IPS DF 19.7 (cell line): ENCODE measurements at regions not wholly inside any gene's neighbourhood (a gene's known extent, or its start where the extent isn't known, plus 50 kb on each side); places are given as distances from the start of the nearest gene placed in this dataset.
"Not testable (repeated sequence)": the region's sequence is repeated elsewhere in the genome, so short reads cannot be mapped to it uniquely, and the experiment has no call there.

ENCODE experiments used
- DNase-seq: peaks from one replicate; pipeline ENCODE4 v3.0.0-alpha.2; 2013; ENCODE audit warnings: low read depth, low spot score

DNA sequence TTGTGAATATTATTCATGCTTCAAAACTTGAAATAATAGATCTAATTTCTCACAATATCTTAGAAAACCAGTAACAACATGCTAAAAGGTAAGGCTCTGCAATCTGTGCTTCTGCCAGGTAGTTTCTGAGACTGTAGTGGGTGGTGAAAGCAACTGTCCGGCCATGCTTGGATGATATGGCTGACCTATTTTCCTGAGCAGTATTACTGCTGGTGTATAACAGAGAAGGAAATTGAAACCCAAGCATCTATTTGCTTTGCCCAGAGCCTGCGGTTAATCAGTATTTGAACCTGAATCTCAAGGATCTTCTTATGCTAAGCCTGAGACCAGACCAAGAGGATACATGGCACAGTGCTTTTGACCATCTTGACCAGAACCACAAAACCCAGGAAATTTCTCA lies 563.8 kb downstream of the COL12A1 start:
- DNase-seq = no peak

DNA sequence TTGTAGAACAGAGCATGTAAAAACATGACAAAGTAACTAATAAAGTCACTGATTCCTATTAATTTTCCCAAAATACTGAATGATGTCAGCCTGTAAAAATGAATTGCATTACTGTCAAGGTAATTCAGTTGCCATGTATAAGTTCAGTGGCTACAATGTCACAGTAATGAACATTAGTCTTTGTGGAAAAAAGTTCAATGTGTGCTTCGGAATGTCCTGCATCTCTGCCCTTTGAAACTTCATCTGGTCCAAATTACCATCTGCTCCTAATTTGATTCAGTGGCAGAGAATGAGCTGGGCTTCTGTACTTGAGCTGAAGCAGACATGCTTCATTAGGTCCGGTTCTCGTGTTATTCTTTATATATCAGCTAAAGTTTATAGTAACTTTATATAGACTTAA lies 567.4 kb downstream of the COL12A1 start:
- DNase-seq = no peak

DNA sequence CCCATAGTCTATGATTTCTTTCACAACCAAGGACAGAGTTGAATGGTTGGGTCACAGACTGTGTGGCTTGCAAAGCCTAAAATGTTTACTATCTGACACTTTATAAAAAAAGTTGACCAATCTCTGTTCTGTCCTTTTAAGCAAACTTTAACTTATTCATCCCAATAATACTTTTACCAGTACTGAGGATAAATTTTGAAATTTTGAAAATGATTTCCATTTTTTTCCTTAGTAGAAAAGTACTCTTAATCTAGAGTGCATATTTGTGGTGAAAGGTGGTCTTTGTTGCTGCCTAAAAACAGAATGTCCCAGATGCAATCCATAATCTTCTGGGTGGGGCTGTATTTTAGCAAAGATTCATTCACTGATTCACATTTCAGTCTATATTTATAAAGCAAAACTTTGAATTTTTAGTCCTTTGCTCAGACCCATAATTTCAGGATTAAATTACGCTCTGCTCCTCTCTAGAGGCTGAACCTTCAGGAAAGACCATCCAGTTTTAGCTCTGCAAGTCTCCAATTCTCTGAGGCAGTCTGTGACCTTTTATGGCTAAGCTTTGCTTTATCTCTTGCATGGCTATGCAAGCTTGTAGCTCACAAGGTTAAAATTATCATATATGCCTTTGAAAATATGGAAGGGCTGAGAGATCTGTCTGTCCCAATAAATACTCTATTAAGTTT lies 573.5 kb downstream of the COL12A1 start:
- DNase-seq = no peak

DNA sequence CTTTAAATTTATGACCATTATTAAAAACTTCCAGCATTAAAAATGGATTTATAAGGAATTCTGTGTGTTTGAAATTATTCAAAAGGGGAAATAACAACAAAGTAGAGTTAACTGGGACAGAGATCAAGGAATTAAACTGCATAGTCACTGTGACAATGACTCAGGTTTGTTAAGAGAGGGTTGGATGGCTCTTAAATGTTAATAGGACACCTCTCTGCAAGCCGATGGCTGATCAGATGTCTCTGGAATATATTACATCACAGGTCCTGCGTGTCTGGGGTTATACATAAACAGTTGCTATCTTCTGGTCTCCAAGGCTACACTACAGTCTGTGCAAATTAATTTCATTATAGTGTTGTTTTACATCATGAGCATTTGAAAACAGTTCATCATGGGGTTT lies 574.3 kb downstream of the COL12A1 start:
- no peak for DNase-seq

DNA sequence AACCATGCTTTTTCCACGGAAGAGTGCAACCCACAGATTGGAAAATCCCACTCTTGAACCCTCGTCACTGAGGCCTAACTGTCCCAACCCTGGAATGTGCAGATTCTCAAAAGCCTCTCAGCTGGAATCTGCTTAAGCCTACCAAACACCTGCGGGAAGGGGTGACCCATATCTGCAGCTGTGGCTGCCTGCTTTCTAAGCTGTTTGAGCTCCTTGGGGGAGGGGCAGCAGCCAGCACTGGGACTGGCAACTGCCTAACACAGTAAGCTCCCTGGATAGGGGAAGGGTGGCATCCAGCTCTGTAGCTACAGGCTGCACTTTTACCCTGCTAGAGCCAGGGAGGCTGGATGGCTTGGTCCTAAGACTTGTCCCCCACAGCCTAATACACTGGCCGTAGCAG lies 579.6 kb downstream of the COL12A1 start:
- DNase-seq = no peak

DNA sequence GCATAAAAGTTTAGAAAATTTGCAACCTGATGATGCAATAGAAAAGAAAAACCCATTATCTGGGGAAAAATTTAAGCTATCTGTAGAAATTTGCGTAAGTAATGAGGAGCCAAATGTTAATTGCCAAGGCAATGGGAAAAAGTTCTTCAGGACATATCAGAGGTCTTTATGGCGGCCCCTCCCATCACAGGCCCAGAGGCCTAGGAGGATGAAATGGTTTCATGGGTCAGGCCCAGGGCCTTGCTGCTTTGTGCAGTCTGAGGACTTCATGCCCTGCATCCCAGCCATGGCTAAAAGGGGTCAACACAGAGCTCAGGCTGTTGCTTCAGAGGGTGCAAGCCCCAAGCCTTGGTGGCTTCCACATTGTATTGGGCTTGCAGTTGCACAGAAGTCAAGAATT lies 582.8 kb downstream of the COL12A1 start:
- DNase-seq = no peak

DNA sequence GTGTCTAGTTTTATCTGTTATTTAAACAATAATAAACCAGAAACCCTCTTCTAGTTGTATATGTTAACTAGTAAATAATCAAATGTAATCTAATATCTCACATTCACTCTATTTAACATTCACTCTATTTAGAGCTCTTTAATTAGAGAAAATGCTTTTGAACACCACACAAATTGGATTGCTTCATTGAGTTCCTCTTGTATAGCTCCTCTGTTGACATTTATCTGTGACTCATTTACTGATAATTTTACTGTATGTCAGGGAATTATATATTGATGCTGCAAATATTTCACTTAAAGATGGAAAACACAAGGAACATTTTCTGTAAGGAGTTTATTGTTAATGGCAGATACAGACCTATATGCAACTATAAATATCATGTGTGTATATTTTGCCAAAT lies 594.6 kb downstream of the COL12A1 start:
- no peak for DNase-seq

DNA sequence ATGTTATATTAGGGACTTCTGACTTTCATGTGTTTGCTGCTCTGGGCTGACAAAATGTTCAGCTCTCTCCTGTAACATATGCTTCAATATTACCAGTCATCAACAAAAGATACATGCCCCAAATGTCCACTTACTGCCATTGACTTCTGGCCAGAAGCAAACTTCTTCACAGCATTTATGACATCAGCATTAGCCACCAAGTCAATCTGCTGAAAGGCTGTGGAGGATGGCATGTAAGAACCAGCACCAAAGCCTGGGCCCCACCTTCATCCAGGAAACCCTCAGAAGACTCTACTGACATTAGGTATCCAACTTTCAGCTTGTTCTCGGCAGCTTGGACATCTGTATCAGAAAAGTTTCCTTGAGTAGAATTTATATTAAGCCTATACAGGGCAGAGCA lies 595.5 kb downstream of the COL12A1 start:
- no peak for DNase-seq

DNA sequence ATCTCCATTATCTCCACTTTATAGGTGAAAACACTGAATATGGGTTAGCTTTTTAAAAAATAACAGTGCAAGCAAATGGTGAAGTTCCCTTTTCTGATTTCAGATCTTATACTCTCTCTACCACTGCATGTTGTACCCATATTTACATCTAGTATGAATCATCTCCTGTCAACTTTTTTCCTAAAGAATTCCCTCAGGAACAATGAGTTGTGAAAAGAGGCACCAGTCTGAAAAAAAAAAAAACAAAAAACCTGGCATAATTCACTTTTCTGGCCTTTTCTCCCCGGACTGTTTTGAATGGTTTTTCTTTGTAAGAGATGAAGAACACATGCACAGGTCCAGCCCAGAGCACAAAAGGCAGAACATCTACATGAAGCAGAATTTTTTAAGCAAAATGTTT lies 596.0 kb downstream of the COL12A1 start:
- no peak for DNase-seq

DNA sequence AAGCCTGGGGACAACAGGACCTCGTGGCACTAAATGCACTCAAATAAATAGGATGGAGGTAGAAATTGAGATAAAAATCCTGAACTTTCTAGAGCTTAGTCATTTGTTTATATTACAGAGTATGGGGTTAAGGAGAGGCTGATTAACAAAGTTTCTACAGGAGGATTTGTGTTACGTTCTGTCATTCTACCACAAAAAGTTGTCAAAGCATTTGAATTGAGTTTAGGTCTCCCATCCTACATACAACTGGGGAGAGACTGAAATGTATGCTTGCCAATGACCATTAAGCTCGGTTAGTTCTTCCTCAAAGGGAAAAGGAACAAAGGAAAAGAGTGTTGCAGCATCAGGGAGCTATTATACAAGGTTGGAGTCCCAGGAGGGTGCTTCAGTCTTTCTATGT lies 597.9 kb downstream of the COL12A1 start:
- no peak for DNase-seq

DNA sequence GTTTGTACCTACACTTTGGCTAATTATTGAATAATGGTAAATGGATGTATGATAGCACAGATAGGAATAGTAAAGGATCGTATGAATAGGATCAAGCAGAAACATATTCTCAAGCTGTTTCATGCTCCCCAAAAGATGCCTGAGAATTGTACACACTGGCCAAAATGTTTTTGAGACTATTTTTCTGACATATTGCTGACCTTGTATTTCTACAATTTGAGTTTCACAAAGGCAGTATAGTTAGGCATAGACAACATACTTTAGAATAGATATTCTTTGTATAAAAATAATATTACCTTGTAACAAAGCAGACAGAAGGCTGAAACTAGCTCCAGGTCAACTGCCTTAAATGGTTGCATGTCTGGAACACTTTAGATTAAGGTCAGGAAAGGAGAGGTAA lies 598.4 kb downstream of the COL12A1 start:
- DNase-seq = no peak

DNA sequence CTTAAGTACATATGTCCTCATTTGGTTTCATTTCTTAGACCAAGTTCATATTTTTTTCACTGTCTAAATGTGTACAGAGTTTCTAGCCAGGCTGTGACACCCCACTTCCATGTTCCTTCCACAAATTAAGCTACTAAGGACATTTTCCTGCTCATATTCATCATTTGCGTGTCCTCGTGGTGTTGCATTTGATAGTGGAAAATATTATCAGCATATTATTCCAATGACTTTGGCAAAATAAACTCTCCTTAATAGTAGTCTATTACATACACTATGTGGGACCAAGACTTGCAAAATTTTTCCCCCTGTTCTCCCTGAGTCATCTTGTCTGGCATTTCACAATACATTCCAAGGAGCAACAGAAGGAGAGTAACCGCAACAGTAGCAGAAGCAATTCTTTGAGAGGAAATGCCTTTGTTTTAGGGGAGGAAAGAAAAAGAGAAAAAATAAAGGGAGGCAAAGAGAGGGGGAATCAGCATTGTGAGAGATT lies 599.2 kb downstream of the COL12A1 start:
- DNase-seq = no peak

DNA sequence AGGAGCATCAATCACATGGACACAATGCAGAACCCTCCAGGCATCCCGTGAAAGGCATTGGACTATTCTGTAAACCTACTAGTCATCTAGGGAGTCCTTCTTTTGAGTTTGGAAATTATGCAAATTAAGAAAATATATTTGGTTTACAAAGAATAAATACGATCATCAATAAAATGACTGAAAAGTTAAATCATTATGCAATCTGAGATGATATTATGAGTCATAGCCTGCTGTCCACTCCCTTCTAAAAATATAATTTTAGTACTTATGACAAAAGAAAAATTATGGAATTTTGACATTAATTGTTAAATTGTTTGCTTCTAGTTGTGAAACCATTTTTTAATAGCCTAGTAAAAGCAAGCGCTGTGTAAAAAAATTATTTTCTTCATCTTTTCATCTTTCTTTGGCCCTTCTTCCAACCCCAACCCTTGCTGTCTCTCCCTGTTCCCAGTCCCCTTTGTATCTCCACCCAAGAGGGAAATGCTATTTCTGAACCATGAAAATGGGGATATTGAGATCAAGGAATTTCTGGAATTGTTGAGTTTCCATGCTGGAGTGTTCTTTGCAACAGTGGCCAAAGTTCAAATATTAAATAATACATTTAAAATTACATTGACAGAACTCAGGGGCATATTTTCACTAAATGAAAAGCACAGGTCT lies 599.8 kb downstream of the COL12A1 start:
- no peak for DNase-seq

DNA sequence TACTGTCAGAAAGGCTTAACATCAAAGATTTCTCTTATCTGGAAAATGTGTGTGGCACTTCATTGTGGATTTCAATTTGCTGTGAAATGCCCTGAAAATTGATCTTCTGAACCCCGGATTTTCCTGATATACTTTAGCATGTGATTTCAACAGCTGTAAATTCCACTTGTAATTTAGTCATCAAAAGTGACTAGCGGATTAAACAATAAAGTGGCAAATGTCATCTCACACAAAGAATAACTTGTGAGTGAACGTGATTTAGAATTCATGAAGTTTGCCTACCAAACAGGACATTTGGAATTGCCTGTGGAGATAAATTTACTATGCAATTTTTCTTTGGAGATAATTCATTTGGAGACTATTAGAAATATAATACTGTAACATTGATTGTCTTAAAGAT lies 601.6 kb downstream of the COL12A1 start:
- DNase-seq = no peak

DNA sequence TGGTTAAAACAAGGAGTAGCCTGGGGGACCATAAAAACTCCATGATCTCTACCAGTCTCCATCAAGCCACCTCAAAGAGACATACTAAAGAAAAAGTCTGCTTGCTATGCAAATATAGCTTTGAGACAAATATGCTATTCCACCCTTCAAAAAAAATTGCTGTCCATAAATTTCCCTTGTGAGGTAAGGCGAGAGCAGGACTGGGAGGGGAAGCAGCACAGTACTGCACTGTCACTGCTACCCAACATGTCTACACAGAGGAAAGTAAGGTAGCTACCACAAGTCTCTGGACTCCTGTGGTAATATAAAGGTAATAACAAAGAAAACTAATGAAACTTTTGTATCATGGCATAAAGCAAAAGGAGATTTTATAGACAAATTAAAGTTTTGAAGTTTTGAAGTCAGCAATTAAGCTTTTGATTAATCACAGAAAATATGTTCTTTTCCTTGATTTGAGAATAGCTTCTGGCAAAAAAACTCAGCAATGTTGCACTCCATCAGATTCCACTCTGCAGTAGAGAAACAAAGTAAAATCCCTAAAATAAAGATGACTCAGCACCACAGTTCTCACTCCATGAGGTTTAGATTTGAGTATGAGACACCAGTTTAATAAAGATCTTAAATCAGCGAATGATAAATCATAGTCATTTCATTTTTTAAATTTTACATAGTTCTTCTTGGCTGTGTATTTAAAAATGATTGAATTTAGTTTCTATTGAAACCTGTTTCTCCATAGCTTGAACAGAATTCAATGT lies 602.4 kb downstream of the COL12A1 start:
- no peak for DNase-seq

DNA sequence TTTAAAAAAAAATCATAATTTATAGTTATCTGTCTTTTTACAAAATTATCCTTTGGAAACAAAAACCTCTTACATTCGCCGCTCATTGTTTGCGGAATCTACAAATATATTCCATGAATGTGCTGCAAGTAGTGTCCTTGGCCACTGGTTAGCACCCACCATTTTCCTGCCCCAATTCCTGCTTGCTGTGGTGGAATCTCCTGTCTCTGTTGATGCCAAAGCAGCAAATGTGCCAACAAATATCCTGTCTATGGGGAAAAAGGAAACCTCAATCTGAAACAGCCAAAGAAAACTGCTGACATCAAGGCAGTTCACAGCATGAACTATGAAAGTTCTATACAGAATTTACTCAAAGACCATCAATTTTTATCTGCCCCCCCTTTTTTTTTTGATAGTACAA lies 603.6 kb downstream of the COL12A1 start:
- DNase-seq = no peak

DNA sequence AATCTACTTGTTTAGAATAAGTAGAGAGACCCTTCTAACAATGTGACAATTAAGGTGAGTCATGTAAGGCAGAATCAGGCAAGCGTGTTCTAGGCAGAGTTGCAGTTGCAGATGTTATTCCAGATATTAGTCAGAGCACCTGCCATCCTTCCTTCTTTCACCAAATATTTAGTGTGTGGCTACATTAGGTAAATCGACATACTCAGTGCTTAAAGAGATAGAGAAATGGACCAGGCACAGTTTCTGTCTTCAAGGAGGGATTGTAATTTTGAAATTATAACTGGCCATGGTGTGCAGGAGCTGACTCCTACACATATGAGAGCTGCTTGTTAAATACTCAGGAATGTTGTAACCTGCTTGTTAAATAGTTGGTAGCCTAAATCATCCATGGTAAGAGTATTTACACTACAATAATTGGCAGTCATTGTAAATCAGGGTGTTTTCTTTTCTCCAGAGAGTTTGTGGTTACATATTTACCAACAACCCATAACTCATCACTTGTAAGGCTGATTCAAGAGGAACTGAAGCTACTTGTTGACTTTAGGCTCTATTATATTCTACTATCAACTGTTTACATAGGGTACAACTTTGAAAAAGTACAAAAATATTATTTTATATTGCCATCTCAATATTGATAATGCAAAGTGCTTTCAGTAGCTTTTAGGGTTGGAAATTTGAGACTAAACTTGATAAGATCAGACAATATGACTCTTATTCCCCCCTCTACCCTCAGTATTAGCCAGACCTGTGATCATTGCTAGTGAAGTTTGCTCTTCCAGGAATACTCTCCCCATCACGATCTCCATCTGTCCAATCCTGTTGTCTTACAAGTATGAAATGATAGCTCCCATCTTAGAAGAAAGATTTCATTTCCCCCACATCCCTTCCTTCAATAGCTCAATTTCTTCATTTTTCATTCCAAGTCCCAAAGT lies 607.1 kb downstream of the COL12A1 start:
- DNase-seq = no peak

DNA sequence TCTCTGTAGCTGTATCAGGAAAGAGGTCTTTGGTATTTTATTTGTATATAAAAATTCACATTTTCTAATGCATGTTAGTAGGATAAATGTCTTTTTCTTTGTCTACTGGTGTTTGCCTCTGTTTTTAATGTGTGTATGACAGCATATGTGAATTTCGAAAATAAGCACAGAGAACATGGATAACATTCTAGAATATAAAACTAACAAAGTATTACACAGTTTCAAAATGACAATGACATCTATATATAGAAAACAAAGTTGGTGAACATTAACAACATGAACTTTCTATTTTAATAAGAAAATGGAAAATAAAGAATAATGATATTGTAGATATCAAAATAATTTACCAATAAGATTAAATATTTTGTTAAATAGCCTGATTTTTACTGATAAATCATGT lies 608.0 kb downstream of the COL12A1 start:
- no peak for DNase-seq

DNA sequence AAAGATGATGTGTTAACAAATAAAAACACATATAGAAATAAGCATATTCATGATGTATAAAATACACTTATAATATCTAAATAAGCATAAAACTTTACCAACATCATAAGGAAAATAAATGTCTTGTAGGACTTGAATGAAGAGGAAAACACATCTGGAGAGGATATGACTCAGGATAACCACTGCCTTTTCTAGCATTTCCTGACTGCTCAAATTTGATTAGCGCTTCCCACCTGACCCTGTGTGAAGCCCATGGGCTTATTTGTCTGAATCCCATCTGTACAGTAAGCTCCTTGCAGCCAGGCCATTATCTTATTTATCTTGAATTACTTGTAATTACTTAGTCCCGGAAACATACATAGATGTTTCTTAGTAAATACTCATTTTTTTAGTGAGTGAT lies 608.6 kb downstream of the COL12A1 start:
- DNase-seq = no peak

DNA sequence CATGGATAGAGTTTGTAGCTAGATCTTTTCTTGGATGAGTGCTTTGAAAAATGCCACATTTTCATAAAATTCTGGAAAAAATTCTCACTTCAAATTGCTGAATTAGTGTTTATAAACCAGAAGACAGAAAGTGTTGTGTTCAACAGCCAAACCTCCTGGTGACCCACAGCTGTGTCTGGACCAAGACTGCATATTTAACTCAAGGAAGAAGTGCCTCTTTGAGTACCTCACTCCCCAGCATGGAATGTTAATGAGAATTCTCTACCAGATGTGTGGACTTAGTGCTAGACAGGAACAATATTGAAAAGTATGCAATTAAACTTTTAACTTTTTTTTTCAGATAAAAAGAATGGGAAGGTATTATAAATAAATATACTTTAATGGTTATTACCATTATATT lies 609.3 kb downstream of the COL12A1 start:
- DNase-seq = no peak

DNA sequence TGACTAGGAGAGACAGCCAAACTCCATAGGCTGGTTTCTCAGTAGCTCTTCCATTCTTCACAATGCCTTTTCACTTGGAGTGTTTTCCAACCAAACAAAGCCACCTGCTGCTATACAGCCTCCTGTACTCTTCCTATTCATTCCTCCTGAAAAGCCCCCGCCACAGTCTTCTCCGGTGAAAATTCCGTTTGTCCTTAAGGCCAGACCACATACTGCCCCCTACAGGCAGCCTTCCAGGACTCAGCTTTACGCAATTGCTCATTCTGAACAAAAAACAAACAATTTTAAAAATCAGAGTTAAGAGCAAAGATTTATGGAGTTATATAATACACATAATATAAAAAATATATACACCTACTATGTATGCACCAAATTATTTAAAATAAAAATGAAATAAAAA lies 611.5 kb downstream of the COL12A1 start:
- DNase-seq = not testable (repeated sequence)
